Heart left ventricle (tissue), 13 donors: ENCODE measurements at regions not wholly inside any gene's neighbourhood (a gene's known extent, or its start where the extent isn't known, plus 50 kb on each side); places are given as distances from the start of the nearest gene placed in this dataset.

ENCODE experiments used
- CTCF ChIP-seq, 12 donors: fragments of 200-600 bp; sonication (generic) in 4 of 12; IDR thresholded peaks; one replicate each; pipeline versions ENCODE4 v1.5.0 to v1.8.0; 2018 to 2022; ENCODE audit warnings: antibody characterized with exemption in 12 of 12, mild to moderate bottlenecking in 5 of 12
- POLR2A ChIP-seq, 2 donors: fragments of 450-650 bp; IDR thresholded peaks; one replicate each; pipeline ENCODE4 v1.6.1; 2017; ENCODE audit warnings: antibody characterized with exemption in 2 of 2, mild to moderate bottlenecking in 2 of 2, moderate library complexity in 2 of 2
- donor health status: ischemic (EF 13 %, LVEDD 7.1; RV severe dilation, severe dysfunction).
- donor health status: DM: no; HTN: yes; CAD: no.
- donor health status: DM: no; HTN: no; CAD: no.
- donor health status: ischemic (EF 25% LVEDD 6.9; RV normal size, moderate dysfunction).
- donor health status: ischemic (EF 25% LVEDD 5.7; RV mildly dilated, moderate dysfunction).
- donor health status: ischemic (EF 35%, LVEDD 5.7; RV mildly dilated, moderate dysfunction).
- donor health status: nonischemic (EF 11% LVEDD 7.7; RV severe dilation, severe dysfunction).
- donor health status: DM: yes; HTN: yes; CAD: no.
- donor health status: PGD.
- donor health status: ischemic (EF 29% LVEDD 5.4; RV normal size, mild dysfunction).
- donor health status: nonischemic (EF 23%, LVEDD 6.1; RV moderate dilation, normal function).

GRCh38 chr1:10864776-10865175 lies 68.3 kb upstream of the CASZ1 start:
- TF ChIP-seq CTCF (IDR thresholded peaks at IDR 0.05) (no peak), POLR2A (IDR thresholded peaks at IDR 0.05) (no peak)
